Lower lobe of right lung (tissue), 2 donors: ENCODE measurements at regions not wholly inside any gene's neighbourhood (a gene's known extent, or its start where the extent isn't known, plus 50 kb on each side); places are given as distances from the start of the nearest gene placed in this dataset.

Experiments used
- ATAC-seq, 2 donors: fragments of 200-7000 bp; cut with Tn5 transposase; one replicate each; pipeline ENCODE4 v1.9.1; 2020 to 2022; ENCODE audit warnings: mild to moderate bottlenecking in 2 of 2, moderate library complexity in 2 of 2
- DNase-seq: peaks from one replicate; pipeline ENCODE4 v3.0.0-alpha.2; 2020
- H3K27ac ChIP-seq: fragments of 200-600 bp; one replicate; pipeline ENCODE4 v1.8.0; 2022
- H3K27me3 ChIP-seq: fragments of 200-600 bp; one replicate; pipeline ENCODE4 v1.8.0; 2022; ENCODE audit warnings: low read depth
- H3K36me3 ChIP-seq: fragments of 200-600 bp; one replicate; pipeline ENCODE4 v1.8.0; 2022; ENCODE audit warnings: mild to moderate bottlenecking
- H3K4me1 ChIP-seq: fragments of 200-600 bp; one replicate; pipeline ENCODE4 v1.8.0; 2022
- H3K4me3 ChIP-seq: fragments of 200-600 bp; one replicate; pipeline ENCODE4 v1.8.0; 2022; ENCODE audit warnings: mild to moderate bottlenecking
- H3K9me3 ChIP-seq: fragments of 200-600 bp; one replicate; pipeline ENCODE4 v1.8.0; 2022
- CTCF ChIP-seq: fragments of 200-600 bp; IDR thresholded peaks from one replicate; pipeline ENCODE4 v1.8.0; 2022; ENCODE audit warnings: antibody characterized with exemption, mild to moderate bottlenecking
- intact Hi-C: fragments of 100-400 bp; cut with DNase I; formaldehyde crosslinking; loops from one replicate; pipeline ENCODE4 v1.11.0; 2022
- donor health status: DM: no; HTN: yes; CAD: no; lungs with severe emphysema.

DNA sequence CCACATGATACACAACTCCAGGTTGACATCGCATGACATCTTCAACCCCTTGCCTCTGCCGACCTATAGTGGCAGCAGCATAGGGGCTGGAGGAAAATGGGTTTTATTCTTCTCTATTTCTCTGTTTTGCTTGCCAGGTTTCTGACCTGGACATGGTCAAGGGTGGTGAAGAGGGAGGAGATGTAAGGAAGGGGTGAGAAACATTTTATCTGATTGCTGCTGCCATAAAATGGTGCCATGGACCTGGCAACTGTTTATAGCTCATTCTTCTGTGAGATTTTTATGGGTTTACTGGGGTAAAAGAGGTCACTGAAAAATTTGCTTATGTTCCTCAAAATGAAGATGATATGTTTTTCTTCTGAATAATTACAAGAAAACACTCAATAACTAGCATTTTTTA, 266.7 kb upstream of the FOXQ1 start:
- ATAC-seq (no peak), DNase-seq (no peak)
- Histone ChIP-seq H3K4me3 (no peak overlapping the region), H3K27ac (no peak overlapping the region), H3K36me3 (no peaks in the 10 kb centered on the region), H3K9me3 (no peaks in the 10 kb centered on the region), H3K27me3 (no peaks in the 10 kb centered on the region), H3K4me1 (peaks cover 6% of the 10 kb centered on the region)
- intact Hi-C loops, result no loop called here
- no peak for TF ChIP-seq CTCF

DNA sequence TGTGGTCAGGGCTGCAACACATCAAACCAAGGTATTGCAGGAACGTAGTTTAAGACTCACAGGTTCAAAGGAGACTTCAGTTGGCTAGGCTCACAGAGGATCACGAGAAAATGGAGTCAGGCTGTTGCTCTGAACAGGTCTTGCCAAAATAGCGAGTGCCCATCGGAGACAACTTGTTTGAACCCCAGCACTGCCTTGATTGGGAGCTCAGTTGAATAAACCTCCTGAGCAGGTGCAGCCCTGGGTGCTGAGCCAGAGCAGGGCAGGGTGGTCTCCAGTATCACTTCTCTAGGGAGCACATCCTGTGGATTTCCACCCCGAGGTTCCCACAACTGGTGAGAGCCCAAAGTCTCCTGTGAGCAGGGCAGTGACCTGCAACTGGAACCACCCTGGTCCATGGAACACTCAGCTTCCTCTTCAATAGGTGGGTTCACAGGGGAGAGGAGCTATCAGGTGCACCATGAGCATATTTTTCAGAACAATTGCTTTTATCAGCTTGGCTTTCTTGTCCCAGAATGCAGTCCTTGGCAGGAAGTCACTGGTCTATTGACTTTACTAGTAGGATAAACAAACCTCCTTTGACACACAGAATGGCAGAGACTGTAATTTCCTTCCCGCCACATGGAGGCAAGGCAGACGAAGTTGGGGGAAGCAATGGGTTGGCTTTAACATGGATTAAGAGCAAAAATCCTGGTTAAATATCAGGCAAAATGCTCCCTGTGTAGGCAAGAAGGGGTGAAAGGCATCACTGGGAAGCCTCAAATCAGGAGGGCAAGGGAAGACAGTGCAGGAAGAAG, 267.7 kb upstream of the FOXQ1 start:
- no peaks in the 10 kb centered on the region for H3K27me3 ChIP-seq
- H3K4me3 ChIP-seq, result no peak overlapping the region
- intact Hi-C loops, result no loop called here
- no peak overlapping the region for H3K27ac ChIP-seq
- peaks cover 6% of the 10 kb centered on the region for H3K4me1 ChIP-seq
- no peaks in the 10 kb centered on the region for H3K9me3 ChIP-seq
- H3K36me3 ChIP-seq, result no peaks in the 10 kb centered on the region
- ATAC-seq, result peak in 1 of 2 donors; percentile 58
- DNase-seq, result no peak
- TF ChIP-seq CTCF, result no peak

DNA sequence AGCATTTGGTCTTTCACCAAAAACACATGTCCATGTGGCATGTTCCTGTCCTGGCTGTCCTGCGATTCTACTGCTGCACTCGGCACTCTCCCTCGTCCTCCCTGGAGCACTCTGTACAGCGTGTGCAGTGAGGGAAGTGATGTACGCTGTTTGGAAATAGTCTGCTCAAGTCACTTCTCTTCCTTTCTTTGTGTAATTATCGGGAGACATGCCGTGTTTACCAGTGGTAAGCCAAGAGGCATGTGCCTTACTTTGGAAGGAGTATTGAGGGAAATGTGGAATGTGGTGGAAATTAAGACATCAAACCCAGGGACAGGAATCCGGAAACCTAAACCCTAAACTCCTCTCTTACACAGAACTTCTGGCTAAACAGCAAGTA, 268.5 kb upstream of the FOXQ1 start:
- intact Hi-C loops, result no loop called here
- no peaks in the 10 kb centered on the region for H3K36me3 ChIP-seq
- no peaks in the 10 kb centered on the region for H3K27me3 ChIP-seq
- H3K4me3 ChIP-seq, result no peak overlapping the region
- DNase-seq, result no peak
- H3K9me3 ChIP-seq, result no peaks in the 10 kb centered on the region
- no peak overlapping the region for H3K27ac ChIP-seq
- no peak for ATAC-seq
- H3K4me1 ChIP-seq, result peaks cover 6% of the 10 kb centered on the region
- TF ChIP-seq CTCF, result no peak

DNA sequence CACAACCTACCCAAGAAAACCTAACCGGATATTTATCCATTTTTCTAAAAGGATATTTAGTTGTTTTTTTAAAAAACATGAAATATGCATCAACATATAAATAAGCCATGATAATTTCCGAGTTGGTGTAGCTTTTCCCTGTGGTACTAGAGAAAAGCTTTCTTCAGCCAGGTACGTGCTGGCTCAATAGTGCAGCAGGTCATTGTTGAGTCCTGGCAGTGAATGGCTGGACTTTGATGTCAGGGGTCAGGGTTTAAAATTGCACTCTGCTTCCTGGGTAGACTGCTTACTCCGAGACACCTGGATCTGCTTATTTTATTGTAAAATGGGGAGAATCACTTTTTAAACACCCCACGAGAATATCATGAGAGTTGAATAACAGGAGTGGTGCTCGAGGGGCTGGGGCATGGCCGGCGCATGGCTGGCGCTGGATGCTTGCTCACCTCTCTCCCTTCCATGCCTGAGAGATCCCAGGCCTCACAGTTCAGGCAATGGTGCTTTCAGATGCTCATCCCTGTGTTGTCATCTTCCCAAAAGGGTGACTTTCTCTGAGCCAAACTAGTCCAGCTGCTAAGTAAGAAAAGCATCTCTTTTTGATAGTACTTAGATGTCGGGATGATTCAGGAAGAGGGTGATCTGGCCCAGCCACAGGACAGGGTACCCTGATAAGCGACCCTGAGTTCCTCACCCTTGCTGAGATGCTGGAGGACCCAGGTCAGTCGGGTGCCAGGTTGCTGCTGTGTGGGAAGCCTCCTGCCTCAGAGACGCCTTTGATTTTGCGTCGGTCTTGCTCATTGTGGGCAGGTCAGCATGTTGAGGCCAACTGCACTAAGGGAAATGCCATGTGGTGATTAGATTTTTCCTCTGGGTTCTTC, 269.1 kb upstream of the FOXQ1 start:
- Histone ChIP-seq H3K27ac (no peak overlapping the region), H3K4me1 (peaks cover 6% of the 10 kb centered on the region), H3K4me3 (no peak overlapping the region), H3K36me3 (no peaks in the 10 kb centered on the region), H3K9me3 (no peaks in the 10 kb centered on the region), H3K27me3 (no peaks in the 10 kb centered on the region)
- TF ChIP-seq CTCF, result no peak
- DNase-seq (no peak), ATAC-seq (no peak)
- intact Hi-C loops, result no loop called here

DNA sequence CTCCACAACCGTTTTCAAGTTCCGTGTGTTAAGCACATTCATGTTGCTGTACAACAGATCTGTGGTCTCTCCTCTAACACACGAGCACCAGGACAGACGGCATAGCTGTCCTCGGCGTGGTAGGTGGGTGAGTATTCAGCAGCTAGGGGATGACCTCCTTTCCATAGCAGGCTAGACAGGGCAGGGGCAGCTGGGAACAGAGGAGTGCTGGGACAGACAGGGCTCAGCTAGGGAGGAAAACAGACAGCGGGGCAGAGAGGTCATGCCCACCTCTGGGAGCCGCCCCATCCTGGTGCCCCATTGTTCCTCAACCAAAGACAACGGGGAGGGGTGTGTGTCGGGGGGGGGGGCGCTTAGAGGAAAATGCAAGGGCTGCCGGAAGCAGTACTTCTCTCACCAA, 271.5 kb upstream of the FOXQ1 start:
- no peak for TF ChIP-seq CTCF
- Histone ChIP-seq H3K27ac (no peak overlapping the region), H3K27me3 (no peaks in the 10 kb centered on the region), H3K36me3 (no peaks in the 10 kb centered on the region), H3K4me1 (peaks cover 6% of the 10 kb centered on the region), H3K9me3 (no peaks in the 10 kb centered on the region), H3K4me3 (no peak overlapping the region)
- intact Hi-C loops, result no loop called here
- DNase-seq (no peak), ATAC-seq (peak in 1 of 2 donors; percentile 11)
